GM19397 (cell line): ENCODE measurements at regions not wholly inside any gene's neighbourhood (a gene's known extent, or its start where the extent isn't known, plus 50 kb on each side); places are given as distances from the start of the nearest gene placed in this dataset.

Source experiments
- ATAC-seq: cut with Tn5 transposase; IDR thresholded peaks from one replicate; pipeline ENCODE4 v1.9.1; 2021; ENCODE audit warnings: mild to moderate bottlenecking, moderate library complexity; ENCODE audit not compliant: unreplicated experiment

DNA sequence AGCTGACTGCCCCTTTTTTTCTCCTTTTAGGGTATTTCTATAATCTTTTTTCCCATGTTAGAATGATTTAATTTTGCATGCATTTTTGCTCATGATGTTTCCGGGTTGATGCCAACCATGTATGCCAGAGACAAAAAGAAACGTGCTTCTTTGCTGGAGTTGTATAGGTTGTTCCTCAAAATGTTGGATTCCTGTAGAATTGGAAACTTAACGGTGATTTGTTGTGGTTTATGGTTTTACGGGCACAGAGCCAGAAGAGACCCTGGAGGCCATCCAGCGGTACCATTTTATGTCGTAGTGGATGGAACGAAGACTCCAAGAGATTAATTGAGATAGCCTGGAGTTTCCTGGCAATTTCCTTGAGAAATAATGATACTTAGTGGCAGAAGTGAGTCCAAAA lies 481.5 kb upstream of the RGMA start:
- no peak for ATAC-seq

- no peak for ATAC-seq
Measured at GRCh38 chr15:93566762-93567161, 477.8 kb upstream of the RGMA start.

DNA sequence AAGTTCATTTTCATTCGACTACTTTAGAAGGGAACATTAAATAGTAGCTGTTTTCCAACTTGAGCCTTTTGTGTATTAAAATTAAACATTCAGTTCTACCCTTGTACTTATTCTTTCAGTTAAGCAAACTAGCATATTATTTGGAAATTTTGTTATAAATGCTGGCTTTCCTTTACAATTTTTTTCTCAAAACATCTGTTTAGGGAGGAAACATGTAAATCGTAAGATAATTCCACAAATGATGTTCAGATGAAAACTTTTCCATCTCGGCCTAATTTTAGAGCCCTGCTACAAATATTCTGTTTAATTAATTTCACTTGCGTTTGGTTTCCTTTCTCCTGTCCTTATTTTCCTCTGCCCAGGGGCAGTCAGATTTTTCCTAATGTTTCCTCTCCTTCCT lies 476.2 kb upstream of the RGMA start:
- ATAC-seq: no peak

GRCh38 chr15:93563218-93563617 lies 474.2 kb upstream of the RGMA start:
- no peak for ATAC-seq

DNA sequence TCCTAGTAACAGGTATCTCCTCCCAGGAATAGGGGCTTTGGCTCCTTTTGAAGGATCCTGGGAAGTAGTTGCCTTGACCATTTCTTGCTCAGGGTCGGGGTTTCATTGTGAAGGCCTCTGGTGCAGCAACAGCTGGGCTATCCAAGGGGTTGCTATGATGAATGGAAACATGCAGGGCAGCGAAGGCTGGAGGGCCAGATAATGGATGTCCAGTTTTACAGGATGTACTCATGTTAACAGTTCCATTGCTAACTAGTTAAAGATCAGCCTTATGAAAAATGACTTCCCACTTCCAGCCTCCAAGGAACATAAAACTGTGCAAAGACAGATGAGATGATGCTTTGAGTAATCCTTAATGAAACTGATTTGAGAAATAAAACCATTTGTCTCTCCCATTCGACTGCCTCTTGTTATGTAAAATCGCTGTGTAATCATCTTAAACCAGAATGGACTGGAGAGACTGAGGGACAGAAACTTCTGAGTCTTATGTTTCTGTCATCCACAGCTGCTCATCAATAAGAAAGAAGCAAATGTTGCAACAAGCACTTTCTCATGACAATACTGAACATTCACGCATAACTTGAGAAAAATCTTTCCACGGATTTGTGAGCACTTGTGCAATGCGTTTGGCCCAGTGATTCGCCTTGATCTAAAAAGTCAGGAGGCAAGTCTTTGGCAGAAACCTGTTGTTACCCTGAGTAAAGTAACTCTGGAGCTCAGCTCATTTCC lies 473.5 kb upstream of the RGMA start:
- no peak for ATAC-seq

DNA sequence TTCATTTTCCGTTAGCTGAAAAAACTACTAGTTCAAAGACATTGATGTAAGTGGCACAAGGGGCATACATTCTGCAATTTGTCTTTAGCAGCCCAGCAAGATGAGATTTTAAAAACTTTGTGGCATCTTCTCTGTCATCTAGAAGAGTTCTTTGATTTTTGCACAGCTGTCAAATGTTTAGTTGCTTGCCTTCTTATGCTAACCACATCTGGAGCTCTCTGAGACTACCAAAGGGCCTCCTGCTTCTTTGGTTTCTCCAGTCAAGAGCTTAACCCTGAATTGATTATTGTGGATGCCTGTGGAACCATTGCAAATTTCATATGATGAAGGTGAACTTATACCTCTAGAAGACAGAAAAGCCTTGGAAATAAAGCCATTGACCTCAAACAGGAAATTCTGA lies 468.7 kb upstream of the RGMA start:
- ATAC-seq: no peak

- ATAC-seq: no peak
Measured at GRCh38 chr15:93553167-93553935, 464.3 kb upstream of the RGMA start.

DNA sequence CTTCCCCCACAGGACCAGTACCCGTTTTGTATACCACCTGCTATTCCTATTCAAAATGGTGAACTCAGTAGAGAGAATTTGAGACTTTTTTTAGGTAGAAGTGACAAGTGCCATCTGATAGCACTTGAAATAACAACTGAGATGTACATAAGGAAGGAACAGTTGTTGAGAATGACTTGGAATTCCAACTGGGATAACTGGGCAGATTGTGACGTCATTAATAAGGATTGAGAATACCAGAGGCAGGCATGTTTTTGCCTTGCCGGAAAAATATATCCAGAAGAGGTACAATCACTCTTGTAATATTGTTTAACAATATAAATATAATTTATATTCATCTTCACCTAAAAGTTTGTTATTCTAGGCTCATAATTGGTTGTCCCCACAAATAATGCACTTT lies 454.1 kb upstream of the RGMA start:
- ATAC-seq: no peak

DNA sequence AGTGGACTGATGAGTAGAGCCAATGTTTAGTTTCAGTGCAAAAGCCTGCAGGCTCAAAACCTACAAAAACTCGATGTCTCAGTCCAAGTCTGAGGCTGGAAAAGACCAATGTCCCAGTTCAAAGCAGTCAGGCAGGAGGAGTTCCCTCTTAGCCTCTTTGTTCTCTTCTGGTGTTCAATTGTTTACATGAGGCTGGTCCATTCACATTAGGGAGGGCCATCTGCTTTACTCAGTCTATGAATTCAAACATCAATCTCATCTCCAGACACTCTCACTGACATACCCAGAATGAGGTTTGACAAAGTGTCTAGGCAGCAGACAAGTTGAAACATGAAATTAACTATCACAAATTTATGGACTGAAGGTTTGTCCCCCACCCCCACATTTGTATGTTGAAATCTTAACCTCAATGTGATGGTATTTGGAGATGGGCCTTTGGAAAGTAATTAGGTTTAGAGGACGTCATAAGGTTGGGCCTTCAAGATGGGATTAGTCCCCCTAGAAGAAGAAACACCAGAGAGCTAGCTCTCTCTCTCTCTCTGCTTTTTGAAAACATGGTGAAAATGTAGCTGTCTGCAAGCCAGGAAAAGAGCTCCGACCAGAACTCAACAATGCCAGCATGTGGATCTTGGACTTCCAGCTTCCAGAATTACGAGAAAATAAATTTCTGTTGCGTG lies 438.5 kb upstream of the RGMA start:
- no peak for ATAC-seq

DNA sequence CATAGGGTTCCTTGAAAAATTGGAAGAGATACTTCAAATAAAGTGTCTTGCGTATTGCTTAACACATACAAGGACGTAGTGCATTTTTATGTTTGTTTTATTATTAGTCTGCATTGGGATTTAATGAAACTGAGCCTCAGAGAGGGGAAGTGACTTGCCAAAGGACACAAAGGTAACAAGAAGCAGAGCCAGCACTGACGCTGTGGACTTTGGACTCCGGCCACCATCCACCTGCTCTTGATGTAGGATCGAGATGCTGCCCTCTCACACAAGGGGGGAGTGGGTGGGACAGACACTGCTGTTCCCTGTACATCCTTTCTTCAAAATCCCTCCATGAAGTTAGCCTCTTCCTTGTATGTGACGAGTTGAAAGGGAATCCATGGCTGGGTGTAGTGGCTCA lies 435.4 kb upstream of the RGMA start:
- no peak for ATAC-seq

DNA sequence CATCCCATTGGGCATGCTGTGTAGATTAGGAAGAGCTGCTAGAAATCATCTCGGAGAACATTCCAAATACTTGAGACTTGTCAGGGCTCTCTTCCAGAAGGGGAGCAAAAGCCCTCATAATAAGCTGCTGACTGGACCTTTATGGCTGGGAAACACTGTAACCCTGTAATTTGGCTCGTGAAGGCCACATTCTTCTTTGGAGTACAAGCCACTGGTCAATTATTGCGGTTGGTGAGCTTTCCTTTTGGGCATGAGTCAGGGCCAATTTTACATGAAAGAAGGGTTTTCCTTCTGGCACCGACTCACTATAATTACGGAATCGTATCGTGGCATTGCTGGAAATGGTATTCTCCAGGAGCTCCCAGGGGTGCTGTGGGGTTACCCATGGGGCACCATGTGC lies 434.5 kb upstream of the RGMA start:
- ATAC-seq: no peak

DNA sequence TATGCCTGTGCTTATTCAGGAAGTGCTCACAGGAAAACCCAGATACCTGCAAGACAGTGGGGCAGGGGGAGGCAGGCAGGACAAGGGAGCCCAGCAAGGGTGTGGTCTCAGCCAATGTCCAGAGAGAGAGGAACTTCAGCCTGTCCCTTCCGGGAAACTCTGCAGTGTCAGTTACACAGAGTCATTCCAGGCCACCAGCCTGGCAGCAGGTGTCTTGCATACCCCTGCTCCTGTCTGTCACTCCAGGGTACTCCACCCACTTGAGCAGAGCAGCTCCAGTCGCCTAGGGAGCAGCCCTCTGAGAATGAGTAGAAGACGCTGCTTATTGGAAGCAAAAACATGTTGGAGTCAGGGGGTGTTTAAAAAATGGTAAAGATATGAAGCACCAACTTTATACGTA lies 431.2 kb upstream of the RGMA start:
- ATAC-seq: no peak

GRCh38 chr15:93519599-93519998 lies 430.6 kb upstream of the RGMA start:
- no peak for ATAC-seq

DNA sequence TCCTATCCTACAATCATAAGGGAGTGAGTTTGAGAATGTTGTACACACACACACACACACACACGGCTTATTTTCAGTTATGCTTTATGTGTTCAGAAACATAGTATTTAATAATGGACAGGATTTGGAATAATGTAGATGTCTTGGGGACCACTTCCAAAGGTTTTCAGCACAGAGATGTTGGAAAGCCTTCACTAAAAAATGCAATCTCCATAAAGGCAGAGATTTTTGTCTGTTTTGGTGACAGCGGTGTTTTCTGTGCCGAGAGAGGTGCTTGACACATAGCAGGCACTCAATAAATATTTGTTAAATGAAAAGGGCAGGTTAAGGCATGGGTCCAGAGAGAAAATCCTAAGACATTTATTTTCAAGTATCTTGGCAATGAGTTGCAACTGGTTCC lies 428.2 kb upstream of the RGMA start:
- no peak for ATAC-seq

- ATAC-seq: no peak
Measured at GRCh38 chr15:93515256-93516051, 426.4 kb upstream of the RGMA start.

- ATAC-seq: no peak
Measured at GRCh38 chr15:93506646-93507045, 417.6 kb upstream of the RGMA start.

DNA sequence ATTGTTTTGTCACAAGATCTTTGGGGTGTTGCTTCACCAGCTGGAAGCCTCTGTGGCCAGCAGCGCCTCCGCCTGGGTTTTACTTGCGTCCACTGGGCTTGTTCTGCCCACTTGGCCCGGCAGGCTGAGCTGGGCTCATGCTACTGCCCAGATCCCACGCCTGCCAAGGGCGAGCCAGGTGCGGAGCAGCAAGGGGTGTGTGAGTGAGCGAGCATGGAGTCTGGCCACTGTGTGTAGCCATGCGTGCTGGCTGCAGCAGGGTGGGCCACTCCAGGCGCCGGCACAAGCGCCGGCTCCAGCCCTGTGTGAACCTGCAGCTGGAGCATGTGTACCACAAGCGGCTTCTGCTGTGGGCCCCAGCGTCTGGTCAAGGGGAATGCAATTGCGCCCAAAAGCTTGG lies 416.5 kb upstream of the RGMA start:
- no peak for ATAC-seq

DNA sequence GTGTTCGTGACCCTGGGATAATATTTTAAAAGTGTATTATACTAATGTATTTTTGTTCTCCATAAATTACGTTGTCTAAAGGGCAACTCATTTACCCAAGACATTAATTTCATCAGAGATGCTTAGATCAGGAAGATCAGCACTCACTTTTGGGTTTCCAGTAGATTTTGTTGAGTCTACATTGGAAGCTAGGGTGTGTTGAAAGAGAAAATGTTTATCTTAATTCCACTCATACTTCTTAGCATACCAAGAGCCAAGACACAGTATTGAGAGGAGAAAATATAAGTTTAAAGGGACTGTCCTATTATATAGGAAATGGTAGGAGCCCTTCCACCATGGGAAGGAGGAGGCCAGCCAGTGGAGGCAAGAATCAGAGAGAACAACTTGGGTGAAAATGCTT lies 412.9 kb upstream of the RGMA start:
- ATAC-seq: no peak

DNA sequence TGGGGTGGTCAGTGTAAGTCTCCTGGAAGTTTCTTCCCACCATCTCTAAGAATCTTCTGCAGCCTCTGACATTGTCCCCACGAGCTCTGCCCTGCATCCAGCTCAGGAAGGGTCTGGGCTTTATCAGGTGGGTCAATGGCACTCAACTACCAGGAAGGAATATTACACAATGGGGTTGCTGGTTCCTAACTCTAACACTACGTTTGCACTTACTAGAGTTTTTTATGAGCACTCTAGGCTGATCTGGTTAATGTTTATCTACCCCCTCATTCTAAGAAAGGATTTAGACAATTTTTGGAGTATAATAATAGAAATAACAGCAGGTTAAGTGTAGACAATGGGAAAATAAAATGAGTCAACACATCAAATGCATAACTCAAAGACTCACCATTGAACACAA lies 411.1 kb upstream of the RGMA start:
- no peak for ATAC-seq

- no peak for ATAC-seq
Measured at GRCh38 chr15:93497291-93497690, 408.3 kb upstream of the RGMA start.

GRCh38 chr15:93496888-93497287 lies 407.9 kb upstream of the RGMA start:
- ATAC-seq: no peak
